ENCODE measurements at regions not wholly inside any gene's neighbourhood (a gene's known extent, or its start where the extent isn't known, plus 50 kb on each side); places are given as distances from the start of the nearest gene placed in this dataset.
"Not testable (repeated sequence)": the region's sequence is repeated elsewhere in the genome, so short reads cannot be mapped to it uniquely, and the experiment has no call there.

DNA sequence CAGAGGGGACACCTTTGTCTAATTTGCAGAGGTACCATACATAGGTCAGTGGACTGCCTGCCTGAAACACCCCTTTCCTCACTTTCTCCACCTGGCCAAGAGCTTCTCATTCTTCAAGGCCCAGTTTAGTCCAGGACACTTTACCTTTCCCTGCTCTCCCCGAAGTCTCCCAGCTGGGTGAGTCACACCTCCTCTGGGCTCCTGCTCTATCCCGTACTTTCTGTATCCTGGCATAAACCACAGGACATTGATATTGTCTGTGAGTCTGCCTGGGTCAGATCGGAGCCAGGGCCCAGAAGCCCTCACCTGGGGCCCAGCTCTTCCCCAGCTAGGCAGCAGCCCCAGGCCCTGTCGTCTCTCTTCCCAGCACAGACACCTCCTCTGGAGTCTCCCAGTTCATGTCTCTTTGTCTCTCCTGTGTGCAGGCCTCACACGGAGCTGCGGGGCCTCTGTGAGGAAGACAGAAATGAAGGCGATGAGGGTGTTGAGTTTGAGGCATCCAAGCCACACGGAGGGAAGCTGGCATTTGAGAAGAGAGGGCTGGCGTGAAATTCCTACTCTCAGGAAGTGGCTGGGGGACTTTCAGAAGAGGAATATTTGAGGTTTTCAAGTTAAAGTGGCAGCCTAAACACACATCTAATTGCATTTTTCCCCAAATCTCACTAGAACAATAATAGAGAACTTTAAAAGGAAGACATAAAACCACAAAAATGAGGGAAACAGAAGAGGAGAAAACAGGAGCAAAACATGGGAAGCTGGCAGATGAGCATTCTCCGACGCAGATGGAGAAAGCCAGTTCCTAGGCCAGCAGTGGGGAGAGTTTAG lies 79.6 kb upstream of the LAPTM4A start:
- DNase-seq, result no peak

DNA sequence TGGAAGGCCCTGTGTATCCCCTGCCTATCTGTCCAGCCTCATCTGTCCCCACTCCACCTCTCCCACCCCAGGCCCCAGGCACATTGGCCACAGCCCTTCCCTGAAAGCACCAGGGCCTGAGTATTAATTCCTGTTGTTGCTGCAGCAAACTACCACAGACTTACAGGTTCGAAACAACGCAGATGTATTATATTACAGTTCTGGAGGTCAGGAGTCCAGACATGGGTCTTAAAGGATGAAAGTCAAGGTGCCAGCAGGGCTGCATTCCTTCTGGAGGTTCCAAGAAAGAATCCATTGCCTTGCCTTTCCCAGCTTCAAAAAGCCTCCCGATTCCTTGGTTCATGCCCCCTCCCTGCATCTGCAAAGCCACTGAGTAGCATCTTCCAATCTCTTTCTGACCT lies 78.7 kb upstream of the LAPTM4A start:
- DNase-seq, result no peak

GRCh38 chr2:20129331-20130159 lies 78.1 kb upstream of the LAPTM4A start:
- no peak for DNase-seq

- no peak for DNase-seq
Measured at GRCh38 chr2:20128506-20129330, 77.3 kb upstream of the LAPTM4A start.

DNA sequence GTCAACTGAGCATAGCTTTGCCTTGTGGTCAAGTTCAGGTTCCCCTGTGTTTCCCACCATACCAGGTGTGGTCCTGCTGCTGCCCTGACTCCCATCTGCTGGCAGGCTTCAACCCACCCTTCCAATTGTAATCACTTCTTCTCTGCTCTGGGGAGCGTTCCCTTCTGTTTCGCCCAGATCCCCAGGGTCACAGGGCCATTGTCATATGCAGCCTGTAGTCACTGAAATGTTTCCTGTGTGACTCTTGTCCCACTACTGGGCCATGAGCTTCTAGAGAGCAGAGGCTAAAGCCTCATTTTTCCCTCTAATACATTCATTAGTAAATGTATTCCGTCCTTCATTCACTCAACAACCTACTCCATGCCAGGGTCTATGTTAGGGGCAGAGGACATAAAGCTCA lies 75.0 kb upstream of the LAPTM4A start:
- no peak for DNase-seq

- DNase-seq, result no peak
Measured at GRCh38 chr2:20126040-20126439, 74.6 kb upstream of the LAPTM4A start.

GRCh38 chr2:20125616-20126015 lies 74.2 kb upstream of the LAPTM4A start:
- no peak for DNase-seq

DNA sequence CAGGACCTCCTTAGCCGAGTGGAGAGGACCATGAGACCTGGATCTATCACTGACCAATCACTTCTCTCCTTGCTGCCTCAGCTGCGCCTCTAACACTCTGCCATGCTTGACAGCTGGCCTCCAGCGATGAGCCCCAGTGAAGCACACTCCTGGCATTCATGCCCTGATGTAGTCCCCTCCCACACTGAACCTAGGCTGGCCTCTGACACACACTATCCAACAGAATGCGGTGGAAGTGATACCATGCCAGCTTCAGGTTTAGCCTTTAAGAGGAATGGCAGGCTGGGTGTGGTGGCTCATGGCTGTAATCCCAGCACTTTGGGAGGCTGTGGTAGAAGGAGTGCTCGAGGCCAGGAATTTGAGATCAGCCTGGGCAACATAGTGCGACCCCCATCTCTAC lies 73.7 kb upstream of the LAPTM4A start:
- DNase-seq, result no peak

DNA sequence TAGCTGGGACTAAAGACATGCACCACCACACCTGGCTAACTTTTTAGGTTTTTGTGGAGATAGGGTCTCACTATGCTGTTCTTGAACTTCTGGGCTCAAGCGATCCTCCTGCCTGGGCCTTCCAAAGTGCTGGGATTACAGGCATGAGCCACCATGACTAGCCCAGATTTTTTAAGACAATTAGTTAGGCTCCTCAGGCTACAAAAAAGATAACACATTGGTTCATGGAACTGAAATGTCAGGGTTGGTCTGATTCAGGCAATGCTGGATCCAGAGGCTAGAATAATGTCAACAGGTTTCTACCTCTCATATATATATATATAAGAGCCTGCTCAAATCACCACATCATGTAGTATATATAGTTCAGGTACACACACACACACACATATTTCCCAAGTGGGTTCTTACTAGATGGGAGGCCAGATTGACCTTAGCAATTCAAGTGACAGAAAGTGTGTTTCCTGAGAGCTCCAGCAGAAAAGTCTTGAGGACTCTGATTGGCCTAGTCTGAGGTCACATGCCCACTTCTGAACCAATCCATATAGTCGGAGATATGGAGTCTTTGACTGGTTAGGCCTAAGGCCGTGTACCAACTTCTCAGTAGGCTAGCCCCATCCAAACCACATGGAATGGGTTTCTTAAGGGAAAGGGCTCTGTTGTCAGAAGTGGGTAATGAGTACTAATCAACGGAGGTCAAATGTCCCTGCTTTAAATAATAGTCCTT lies 72.6 kb upstream of the LAPTM4A start:
- no peak for DNase-seq

GRCh38 chr2:20122864-20123263 lies 71.4 kb upstream of the LAPTM4A start:
- no peak for DNase-seq

DNA sequence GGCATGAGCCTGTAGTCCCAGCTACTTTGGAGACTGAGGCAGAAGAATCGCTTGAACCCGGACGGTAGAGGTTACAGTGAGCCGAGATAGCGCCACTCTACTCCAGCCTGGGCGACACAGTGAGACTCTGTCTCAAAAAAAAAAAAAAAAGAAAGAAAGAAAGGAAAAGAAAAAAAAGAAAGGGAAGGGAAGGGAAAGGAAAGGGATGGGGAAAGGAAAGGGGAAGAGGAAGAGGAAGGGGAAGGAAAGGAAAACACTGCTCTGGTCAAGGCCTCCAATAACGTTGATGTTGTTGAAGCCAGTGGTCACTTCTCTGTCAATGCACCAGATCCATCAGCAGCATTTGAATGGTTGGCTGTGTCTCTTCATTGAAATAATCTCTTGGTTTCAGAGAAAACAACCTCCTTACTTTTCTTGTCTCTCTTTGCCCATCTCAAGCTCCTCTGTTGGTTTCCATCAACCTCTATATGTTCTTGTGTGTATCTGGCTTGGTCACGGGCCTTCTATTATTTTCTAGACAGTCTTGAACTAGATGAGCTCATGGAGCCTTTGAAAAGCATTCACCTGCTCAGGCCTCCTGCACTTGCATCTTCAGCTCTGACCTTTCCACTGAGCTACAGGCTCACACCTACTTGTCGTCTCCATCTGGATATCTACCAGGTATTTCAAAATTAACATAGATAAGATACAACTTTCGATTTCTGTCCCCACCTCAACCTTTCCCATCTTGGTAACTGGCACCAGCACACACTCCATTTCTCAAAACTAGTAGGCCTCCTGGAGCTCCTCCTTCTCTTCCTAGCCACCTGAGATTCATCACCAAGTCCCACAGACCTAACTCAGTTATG lies 69.4 kb upstream of the LAPTM4A start:
- no peak for DNase-seq

GRCh38 chr2:20118051-20118450 lies 66.6 kb upstream of the LAPTM4A start:
- DNase-seq, result no peak

DNA sequence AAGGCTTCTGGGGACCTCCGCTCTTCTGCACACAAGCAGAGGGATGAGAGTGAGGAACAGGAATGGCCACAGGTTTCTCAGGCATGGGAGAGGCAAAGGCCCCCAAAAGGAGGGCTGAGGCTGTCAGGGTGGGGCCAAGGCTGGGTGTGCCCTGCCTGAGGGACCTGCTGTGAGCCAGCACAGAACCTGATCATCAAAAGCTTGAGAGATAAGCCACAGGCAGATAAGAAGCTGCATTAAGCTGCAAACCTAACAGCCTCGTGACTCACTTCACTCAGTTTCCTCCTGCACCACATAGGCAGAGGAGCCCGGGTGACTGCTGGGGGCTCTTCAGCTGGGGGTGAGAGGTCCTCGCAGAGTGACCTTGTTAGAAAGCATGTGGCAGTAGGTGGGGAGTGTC lies 64.5 kb upstream of the LAPTM4A start:
- DNase-seq, result no peak

DNA sequence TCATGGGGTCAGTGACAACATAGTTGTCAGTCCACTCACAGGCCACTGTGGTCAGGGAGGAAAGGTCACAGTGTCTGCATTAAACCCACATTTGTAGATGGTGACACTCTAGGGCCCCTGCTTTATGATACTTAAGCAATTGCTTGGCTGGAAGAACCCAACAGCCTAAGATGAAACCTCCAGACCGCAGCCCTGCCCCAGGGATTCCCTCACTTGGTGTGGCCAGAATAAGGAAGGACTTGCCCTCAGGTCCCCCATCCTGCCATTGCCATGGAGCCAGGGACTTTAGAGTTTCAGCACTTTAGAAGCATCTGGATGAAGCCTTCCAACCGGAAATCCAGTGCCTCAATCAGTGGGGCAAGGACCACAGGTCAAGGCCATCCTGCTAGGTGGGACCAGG lies 63.9 kb upstream of the LAPTM4A start:
- DNase-seq, result no peak

GRCh38 chr2:20113986-20114938 lies 62.8 kb upstream of the LAPTM4A start:
- DNase-seq, result no peak

- DNase-seq, result no peak
Measured at GRCh38 chr2:20113004-20113796, 61.8 kb upstream of the LAPTM4A start.

DNA sequence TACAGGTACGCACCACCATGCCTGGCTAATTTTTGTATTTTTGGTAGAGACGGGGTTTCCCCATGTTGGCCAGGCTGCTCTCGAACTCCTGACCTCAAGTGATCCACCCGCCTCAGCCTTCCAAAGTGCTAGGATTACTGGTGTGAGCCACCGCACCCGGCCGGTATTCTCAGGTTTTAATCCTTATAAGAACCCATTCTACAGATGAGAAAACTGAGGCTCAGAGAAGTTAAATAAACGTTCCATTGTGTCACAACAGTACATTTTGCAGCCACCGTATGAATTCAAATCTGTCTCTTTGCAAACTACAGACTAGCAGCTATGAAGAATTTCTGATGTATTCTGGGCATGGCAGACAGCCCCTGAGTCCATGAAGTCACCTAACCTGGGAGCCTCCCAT lies 60.9 kb upstream of the LAPTM4A start:
- not testable (repeated sequence) for DNase-seq
